ENCODE measurements at regions not wholly inside any gene's neighbourhood (a gene's known extent, or its start where the extent isn't known, plus 50 kb on each side); places are given as distances from the start of the nearest gene placed in this dataset.

DNA sequence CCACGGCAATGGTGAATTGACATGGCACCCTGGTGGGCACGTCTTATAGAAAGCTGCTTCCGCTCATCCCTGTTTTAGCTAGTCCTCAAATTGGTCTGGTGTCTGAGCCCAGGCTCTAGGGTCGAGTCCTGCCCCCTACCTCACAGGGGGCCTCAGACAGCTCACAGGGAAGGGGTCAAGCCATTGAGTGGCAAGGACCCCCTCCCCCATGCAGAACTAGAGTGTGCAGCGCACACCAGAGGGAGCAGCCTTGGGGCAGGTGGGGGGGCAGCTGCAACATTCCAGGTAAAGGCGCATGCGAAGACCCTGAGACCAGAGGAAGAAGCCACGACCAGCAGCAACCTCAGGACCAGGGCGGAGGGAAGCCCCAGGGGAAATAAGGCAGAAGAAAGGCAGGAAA is 240.4 kb upstream of the PPP2R2D start:
- DNase-seq (ENCODE audit: low read depth), result no peak

DNA sequence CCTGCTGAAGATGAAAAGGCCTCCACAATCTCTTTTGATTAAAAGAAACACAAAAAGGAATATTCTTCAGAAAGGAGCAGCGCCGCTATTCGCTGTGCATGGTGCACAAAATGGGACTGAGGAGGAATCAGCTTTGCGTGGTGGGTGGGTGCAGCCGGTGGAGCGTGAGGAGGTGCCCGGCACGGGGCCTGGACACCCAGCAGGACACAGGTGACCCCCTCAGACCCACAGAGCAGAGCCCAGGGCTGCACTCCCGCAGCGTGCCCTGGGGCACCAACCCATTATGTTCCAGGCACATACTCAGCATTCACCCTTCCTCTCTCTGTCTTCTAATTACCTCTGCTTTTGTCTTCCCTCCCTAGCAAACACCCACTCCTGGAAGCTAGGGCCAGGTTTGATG is 238.0 kb upstream of the PPP2R2D start:
- no peak for DNase-seq (ENCODE audit: low read depth)

DNA sequence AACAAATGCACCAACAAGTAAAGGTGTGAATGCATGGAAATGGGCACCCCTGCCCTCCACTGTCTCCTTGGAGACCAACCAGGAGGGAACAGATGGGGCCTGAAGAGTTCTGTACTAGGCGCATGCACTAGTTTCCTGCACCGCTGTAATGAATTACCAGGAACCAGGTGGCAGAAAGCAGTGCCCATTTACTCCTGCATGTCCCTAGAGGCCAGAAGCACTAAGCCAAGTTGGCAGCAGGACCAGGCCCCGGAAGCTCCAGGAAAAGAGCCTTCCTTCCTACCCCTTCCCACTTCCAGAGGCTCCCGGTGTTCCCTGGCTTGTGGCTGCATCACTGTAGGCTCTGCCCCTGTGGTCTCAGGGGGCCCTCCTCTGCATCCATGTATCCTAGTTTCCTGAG is 237.5 kb upstream of the PPP2R2D start:
- no peak for DNase-seq (ENCODE audit: low read depth)

DNA sequence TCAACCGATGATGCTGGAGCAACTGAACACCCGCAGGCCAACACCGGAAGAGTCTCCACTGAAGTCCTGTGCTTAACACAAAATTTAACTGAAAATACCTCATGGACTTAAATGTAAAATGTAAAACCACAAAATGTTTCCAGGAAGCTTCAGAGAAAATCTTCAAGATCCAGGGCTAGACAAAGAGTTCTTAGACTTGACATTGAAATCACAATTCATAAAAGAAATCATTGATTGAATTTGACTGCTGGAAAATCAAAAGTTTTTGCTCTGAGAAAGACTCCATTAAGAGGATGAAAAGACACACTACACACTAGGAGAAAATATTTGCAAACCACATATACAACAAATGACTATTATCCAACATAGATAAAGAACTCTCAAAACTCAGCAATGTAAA is 234.7 kb upstream of the PPP2R2D start:
- DNase-seq (ENCODE audit: low read depth), result no peak

DNA sequence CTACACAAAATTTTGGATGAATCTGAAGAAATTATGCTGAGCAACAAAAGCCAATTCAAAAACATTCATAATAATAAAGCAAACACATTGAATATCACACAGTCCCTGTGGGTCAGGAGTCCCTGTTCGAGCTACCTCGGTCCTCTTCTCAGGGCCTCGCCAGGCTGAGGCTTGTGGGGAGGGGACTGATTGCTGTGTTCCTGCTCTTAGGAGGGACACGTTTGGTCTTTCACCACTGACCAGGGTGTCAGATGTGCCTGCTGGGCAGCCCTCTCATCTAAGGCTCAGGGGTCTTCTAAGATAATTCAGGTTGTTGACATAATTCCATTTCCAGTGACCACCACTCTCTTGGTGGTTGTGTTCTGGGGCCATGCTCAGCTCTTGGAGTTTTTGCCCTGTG is 233.8 kb upstream of the PPP2R2D start:
- no peak for DNase-seq (ENCODE audit: low read depth)

DNA sequence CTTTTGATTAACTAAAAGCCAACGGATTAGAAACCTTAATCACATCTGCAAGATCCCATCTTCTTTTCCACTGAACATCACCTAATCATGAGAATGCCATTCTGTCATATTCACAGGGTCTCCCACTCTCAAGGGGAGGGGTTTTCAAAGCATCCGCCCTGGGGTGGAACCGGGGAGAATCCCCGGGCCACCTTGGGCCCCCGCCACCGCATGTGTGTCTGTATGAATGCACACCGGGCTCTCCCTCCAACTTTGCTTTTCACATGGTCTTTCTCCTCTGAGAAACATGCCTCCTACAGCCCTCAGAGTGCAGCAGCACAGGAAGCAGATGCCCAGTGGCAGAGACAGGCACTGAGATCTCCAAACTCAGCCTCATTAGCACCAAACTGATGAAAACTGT is 233.2 kb upstream of the PPP2R2D start:
- DNase-seq (ENCODE audit: low read depth), result no peak

DNA sequence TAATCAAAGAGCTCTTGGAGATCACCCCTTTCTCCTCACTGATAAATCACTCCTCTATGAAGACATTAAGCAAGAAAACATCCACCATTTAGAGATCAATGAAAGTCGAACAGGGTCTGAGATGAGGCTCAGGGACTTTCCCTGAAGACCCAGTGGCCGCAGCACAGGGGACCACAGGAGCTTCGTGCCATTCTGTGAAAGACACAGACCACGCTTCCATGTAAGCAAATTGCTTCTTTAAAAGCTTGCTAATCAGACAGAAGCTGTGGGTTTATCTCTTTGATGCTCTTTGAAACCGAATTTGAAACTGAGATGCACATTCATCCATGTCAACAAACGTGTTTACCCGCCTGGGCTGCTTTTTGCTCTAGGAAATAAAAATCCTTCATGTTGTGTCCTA is 231.9 kb upstream of the PPP2R2D start:
- DNase-seq (ENCODE audit: low read depth), result no peak

DNA sequence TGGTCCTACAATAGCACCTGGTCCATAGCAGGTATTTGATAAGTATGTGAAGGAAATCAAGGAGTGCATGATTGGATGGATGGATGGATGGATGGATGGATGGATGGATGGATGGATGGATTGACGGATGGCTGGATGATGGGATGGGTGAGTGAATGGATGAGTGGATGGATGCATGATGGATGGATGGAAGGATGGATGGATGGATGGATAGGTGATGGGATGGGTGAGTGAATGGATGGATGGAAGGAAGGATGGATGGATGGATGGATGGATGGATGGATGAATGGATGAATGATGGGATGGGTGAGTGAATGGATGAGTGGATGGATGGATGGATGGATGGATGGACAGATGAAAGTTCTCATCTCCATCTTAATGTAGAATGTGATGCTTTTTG is 231.0 kb upstream of the PPP2R2D start:
- no peak for DNase-seq (ENCODE audit: low read depth)

DNA sequence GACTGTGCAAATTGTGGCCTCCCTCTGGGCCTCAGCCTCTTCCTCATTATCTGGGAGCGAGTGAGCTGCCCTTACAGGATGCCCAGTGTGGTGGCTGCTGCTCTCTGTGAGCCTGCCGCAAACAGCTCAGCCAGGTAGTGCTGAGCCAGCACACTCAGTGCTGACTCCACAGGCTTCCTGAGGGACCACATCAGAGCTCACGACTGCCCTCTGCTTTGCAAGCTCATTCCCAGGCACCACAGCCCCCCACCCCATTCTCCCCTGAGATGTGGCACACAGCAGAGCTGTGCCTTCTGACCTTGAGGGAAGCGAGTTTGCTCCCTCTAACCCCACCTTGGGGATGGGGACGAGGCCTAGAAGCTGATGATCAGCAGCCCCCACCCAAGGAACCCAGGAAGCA is 230.5 kb upstream of the PPP2R2D start:
- DNase-seq (ENCODE audit: low read depth), result no peak

DNA sequence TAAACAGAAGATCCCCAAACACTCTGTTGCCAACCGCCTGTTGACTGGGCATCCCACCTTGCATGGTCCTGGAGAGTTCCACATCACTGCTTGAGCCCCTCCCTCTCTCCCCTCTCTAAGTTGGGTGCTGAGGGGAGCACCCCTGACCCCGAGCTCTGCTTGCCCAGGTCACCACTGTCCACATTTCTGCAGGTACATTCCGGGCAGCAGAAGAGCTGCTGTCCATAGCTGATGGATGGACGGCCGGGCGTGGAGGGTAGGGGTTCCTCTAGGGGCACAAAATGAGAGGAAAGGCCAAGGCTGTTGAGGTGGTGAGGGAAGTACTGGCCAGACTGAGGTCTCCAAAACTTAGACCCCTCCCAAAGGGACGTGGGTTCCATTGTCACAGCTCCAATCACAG is 227.4 kb upstream of the PPP2R2D start:
- no peak for DNase-seq (ENCODE audit: low read depth)

DNA sequence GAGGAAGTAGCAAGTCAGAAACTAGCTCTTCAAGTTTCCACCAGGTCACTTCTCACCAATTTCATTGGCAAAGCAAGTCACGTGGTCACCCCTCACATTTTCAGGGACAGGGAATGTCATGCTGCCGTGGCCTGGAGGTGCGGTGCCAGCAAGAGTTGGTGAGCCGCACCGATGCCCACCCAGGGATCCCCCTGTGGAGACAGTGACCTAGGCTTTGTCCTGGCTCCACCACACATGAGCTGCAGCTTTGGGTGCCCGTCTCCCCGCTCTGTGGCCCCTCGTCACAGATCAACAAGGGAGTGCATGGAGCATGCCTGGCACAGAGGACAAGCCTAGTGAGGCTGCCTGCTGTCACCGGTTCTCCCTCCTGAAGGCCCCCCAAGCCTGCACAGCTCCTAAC is 226.7 kb upstream of the PPP2R2D start:
- DNase-seq (ENCODE audit: low read depth), result no peak

DNA sequence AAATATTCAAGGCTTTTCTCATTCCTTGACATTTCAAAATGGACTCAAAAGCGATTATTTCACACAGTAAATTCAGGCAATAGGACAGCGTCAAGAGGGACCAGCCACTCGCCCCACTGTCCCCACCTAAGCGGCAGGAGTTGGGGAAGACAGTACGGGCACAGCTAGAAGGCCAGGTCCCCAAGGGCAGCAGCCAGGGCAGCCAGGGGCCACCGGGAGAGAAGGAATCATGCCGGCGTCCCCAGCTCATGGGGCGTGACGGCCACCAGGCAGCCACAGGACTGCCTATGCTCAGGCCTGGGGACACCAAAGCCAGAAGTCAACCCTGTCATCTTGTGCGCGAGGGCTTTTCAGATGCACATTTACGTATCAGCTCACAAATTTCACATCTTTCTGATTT is 225.7 kb upstream of the PPP2R2D start:
- DNase-seq (ENCODE audit: low read depth), result no peak

DNA sequence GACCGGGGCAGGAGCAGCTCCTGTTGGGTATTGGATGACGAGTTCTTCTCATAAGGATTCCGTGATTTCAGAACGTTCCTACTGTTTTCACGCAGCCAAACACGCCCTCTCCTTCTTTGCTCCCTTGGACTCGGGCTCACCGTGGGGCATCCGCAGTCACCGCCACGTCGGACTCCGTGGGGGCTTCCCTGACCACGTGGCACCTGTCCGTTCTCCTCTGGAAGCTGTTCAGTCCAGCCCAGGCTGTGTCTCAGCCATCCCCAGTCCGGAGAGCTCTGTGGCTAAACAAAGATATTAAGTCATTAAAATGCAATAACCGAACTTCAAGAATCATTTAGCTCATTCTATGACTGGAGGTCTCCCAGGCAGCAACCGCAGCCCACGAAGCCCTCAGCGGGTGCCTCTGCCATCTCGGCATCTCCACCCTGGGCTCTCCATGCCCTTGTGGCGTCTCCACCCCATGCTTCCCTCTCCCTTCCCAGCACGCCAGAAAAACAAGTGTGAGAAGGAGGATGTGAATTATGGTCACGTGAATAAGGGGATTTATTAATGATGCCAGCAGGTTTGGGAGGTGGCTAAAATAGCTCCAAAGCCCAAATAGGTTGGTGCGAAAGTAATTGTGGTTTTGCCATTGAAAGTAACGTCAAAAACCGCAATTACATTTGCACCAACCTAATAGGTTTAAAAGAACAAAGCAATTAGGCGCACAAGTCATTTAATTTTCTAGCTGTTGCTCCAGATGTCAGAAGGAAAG is 224.6 kb upstream of the PPP2R2D start:
- DNase-seq (ENCODE audit: low read depth), result no peak

DNA sequence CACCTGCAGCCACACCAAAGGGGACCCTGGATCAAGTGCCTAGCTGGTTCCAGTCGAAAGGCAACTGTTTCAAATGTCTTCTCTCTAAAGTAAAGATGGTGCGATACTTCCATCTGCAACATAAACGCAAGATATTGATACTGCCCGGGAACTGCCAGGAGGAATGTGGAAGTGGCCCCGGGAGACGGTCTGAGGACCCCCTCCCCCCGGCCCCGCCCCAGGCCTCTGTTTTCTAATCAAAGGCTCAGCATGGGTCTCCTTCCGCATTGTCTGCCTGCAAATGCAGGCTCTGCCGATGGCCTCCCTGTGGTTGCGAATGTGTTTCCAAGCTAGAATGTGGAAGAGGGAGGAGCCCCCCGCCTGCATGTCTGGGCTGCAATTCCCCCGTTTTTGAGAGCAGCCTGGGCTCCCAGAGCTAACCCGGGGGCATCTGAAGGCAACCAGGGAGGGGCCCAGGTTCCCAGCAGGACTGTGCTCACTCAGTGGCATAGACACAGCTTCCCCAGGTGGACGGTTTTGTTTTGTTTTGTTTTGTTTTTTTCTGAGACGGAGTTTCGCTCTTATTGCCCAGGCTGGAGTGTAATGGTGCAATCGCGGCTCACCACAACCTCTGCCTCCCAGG is 223.9 kb upstream of the PPP2R2D start:
- DNase-seq (ENCODE audit: low read depth), result no peak

DNA sequence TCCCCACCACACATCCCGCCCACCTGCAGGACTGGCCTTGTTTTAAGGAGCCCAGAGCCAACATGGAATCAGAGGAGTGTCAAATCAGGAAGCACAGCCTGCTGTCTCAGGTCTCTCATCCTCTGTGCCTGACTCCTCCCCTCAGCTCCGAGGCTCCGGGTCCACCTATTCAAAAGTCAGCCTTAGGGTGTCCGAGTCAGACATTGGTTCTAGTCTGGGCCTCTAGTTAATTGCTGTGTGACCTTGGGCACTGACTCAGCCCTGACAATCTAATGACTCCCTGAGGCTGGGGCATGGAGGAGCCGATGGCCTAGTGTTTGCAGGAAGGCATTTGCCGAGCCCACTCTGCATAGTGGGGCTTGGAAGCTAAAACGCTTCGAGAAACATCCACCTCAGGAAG is 223.1 kb upstream of the PPP2R2D start:
- DNase-seq (ENCODE audit: low read depth), result no peak

DNA sequence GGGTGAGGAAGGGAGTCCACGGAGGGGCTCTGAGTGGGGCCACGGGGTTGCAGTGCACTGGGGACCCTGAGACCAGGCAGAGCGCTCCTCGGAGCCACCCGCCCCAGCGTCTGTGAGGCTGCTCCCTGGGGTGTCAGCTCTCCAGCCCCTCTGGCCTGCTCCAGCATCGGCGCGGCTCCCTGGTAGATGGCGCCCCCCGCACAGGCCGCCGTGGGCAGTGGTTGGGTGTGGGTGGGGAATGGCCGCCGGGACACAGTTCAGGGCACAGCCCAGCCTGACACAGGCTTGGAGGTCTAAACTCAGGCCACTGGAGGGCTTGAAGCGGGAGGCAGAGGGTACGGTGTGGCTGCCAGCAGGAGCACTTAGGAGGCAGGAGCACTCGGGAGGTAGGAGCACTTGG is 222.6 kb upstream of the PPP2R2D start:
- no peak for DNase-seq (ENCODE audit: low read depth)

DNA sequence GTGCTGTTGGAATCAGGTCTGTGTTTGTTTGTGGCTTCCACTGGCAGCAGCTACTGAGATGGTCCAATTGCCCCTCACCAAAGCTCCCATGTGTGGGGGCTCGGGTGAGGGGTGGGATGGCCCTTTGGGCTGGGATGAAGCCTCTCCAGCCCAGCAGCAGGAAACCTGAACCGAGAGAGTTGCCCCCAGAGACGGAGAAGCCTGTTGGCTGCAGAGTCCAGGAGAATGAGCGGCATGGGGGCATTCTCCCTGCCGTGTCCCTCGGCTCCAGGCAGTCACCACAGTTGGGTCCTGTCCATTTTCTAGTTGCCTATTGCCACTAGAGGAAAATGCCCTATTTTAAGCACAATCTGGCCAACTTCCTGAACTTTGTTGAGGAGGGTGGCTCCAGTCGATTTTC is 222.2 kb upstream of the PPP2R2D start:
- DNase-seq (ENCODE audit: low read depth), result no peak

DNA sequence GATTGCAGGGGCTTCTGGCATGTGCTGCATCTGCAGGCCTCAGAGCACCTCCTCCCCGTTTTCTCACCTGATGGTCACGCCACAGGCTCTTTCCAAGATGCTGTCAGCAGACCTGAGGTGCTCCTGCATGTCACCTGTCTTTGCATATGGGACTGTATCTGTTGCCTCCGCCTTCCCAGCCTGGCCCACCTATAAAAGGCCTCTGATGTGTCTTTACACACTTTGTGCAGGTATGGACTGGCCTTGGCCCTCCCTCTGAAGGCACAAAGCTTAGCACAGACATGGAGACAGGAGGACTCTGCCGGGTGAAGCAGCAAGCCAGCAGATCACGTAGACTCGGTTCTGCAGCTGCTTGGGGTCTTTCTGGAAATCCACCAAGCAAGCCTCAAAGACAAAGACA is 220.9 kb upstream of the PPP2R2D start:
- no peak for DNase-seq (ENCODE audit: low read depth)

DNA sequence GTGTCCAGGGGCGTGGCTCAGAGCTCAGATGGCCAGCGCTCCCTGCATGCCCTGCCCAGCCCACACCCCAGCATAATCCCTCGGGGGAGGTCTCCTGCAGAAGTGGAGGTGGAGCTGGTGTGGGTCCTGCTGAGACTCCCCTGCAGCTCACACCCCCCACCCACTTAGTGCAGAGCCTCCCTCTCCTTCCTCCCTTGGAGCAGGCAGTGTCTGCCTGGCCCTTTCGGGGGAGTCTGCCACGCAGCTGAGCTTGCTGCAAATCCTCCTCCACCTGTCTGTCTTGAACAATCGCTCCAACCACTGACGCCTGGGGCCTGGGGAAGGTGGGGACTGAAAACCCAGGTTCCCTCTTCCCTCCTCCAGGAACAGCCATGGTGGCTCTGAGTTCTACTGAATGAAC is 219.7 kb upstream of the PPP2R2D start:
- no peak for DNase-seq (ENCODE audit: low read depth)

DNA sequence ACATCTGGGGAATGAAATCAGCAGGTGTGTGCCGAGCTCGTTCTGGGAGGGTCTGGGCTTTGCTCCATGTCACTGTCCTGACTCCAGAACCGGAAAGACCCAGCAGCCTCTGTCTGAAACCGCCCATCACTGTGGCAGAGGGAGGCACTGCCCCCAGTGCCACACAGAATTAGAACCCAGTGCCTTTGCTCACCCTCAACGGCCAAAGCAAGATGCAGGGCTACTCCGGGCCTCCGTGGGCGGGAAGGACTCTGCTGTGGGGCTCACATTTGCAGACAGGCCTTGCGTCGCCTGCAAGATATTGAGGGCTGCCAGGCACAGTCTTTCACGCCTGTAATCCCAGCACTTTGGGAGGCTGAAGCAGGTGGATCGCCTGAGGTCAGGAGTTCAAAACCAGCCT is 219.2 kb upstream of the PPP2R2D start:
- no peak for DNase-seq (ENCODE audit: low read depth)

DNA sequence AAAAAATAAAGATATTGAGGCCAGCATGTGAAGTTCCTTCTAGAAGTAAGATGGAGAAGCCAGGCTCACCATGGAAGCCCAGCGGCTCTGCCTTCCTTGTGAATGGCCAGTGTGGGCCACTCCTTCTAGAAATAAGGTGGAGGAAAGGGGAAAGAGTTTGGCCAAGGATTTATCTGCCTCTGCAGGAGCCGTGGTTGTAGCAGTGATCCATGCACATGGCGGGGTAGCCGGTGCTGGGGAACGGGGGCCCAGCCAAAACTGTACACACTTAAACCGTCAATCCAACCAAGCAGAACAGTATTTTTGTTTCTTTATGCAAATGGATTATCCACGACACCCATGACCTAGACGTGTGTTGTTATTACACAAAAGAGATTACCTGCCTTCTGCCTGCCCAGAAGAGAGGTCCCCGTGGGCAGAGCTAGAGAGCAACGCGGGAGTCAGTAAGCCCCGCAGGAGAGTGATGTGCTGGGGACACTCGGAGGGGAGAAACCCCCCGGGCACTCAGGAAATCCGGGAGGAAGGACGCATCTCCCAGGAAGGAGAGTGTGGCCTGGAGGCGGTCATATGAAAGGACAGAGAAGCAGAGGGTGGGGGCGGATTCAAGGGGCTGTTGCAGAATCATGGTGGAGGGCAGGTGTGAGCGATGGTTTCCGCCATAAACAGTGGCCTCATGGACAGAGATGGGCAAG is 218.4 kb upstream of the PPP2R2D start:
- no peak for DNase-seq (ENCODE audit: low read depth)

DNA sequence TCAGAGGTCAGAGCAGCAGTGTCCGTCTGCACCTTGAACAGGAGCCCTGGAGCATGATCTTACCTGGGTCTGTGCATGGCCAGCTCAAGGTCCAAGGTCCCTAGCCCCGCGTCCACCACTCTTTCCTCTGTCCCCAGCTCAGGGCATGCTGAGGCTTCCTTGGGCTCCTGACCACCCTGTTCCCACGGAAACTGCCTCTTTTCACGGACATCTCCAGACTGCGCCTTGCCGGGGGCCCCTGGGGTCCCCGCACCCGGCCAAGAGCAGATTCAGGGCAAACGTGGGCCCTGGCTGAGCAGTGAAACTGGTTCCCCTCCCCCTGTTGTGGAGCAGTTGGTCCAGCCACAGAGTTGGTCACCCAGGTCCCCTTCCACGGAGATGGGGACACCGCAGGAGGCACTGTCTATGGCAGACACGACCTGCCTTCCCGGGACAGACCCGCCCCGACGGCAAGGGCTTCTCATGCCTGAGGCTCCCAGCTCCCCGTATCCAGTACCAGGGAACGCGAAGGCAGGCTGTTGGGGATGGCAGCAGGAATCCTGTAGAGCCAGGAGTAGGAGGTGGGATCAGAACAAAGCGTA is 217.4 kb upstream of the PPP2R2D start:
- no peak for DNase-seq (ENCODE audit: low read depth)

DNA sequence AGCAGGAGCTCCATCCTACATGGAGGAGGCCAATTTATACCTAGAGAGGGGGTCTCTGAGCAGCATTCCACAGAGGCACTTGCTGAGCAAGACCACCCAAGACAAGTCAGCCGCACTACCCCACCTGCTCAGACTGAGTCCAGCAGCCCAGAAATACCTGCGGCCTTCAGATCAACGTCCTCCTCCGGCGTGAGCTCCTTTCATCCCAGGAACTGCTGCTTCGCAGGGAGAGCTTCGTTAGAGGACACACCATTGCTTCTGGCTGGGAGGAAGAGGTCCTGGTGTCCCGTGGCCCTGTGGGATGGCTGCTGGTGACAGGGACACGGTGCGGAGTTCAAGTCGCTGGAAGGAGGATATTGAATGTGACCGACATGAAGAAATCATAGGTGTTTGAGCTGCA is 216.9 kb upstream of the PPP2R2D start:
- DNase-seq (ENCODE audit: low read depth), result no peak
